HG02610 (cell line): ENCODE measurements at regions not wholly inside any gene's neighbourhood (a gene's known extent, or its start where the extent isn't known, plus 50 kb on each side); places are given as distances from the start of the nearest gene placed in this dataset.

ENCODE experiments used
- ATAC-seq: cut with Tn5 transposase; IDR thresholded peaks from one replicate; pipeline ENCODE4 v1.9.1; 2021; ENCODE audit warnings: mild to moderate bottlenecking, moderate library complexity; ENCODE audit not compliant: unreplicated experiment

- ATAC-seq: no peak
Observed at GRCh38 chr20:57835588-57836455, 126.0 kb upstream of the PMEPA1 start.

GRCh38 chr20:57835074-57835452 lies 125.2 kb upstream of the PMEPA1 start:
- ATAC-seq: no peak

GRCh38 chr20:57834306-57835073 lies 124.7 kb upstream of the PMEPA1 start:
- no peak for ATAC-seq

GRCh38 chr20:57831993-57832585 lies 122.3 kb upstream of the PMEPA1 start:
- ATAC-seq: no peak

DNA sequence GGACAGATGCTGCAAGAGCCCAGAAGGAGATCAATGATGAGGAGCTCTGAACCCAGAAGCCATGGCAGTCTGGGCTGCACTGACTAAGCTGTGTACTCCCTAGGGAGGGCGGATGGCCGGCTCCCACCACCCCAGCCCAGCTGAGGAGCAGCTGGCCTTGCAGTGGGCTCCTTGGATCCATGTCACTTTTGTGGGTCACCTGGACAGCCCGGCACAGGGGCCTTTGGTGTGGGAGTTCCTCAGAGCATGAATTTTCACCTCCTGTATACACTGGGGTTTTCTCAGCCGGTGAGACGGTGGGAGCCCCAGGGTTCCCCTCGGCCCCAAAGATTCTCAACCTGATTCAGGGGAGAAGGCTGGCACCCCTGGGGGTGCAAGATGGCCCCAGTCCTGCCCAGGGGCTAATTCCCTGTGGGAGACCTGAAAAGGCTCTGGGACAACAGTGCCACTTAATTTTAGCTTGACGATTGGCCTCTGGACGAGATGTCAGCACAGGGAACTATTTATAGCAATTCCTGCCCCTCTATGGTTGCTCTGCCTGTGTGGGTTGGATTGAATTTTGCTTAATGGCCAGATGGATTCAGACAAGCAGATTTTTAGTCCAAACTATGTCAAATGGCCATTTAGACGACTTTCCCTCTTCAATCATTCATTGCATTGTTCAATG lies 121.6 kb upstream of the PMEPA1 start:
- no peak for ATAC-seq

GRCh38 chr20:57830515-57830895 lies 120.7 kb upstream of the PMEPA1 start:
- ATAC-seq: no peak

DNA sequence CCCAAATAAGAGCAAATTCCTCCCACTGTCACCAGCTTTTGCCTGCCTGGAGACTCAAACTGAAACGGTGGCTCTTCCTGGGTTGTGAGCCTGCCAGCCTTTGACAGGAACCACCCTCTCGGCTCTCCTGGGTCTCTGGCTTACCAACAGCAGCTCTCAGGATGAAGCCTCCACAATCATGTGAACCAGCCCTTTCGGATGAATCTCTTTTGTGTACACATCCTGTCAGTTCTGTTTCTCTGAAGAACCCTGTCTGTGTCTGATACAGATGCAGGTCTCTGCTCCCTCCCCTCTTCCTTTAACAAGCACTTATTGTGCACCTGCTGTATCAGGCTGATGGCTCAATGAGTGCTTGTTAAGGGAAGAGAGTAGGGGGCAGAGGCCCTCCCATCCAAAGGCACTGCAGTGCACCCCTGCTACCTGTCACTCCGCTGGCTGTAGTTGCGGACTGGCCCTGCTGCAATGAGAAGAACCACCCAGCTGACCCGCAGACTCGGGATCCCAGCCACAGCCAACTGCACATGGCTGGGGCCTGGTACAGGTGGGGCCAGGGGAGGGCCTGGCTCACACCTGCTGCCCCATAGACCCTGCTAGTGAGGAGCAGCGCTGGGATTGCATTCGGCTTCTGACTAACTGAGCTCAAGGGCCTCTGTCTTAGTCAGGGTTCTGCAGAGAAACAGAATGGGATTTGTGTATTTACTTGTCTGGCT lies 120.1 kb upstream of the PMEPA1 start:
- no peak for ATAC-seq

DNA sequence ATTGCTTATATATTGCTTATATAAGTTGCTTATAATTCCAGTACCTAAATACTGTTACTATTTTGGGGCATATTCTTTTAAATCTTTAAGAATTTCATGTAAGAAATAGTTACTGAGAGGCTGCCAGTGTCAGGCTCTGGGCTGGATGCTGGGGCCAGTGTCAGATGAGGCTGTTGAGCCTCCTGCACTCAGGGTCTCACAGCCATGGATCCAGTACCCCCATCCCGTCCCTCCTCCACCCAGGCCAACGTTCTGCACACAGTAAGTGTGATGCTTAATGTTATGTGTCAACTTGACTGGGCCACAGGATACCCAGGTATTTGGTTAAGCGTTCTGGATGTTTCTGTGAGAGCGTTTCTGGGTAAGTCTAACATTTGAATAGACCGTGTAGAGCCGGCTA lies 119.5 kb upstream of the PMEPA1 start:
- ATAC-seq: no peak

DNA sequence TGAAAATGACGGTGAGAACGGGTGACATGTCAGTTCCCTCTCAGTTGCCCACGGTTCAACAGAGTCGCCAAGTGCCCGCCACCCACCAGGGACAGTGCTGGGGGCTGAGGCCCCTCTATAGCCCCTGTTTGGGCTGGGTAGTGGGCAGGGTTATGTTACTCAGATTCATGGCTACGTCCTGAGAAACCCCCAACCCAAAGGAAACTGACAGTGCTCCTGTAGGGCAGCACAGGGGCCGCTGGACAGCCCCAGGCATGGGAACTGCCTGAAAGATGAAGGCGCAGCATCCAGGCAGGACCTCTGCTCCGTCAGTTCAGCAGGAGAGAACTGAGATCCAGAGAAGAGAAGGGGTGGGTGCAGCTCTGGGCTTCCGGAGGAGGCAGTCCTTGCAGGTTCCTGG lies 118.9 kb upstream of the PMEPA1 start:
- ATAC-seq: no peak

DNA sequence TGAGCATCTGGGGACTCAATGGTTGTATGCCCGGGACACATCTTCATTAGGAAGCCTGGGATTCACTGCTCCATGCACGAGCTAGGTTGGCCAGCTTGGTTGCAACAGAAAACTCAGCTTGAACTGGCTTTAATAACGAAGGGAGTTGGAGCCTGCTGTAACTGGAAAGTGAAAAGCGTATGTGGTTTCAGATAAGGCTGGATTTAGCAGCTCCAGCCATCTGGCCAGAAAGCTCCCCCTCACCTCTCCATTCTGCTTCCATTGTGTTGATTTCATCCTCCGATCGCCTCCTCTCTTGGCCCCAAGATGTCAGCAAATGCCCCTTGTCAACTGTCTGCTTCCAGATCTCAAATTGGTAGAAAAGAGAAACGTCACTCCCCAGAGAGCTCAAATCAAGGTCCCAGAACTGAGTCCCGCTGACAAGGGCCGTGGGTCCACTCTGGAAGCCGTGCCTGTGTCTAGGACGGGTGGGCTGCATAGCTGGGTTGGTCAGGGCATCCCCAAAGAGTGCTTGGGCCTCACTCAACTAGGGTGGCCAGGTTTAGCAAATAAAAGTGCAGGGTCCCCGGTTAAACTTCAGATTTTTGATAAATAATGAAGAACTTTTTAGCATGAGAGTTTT lies 117.0 kb upstream of the PMEPA1 start:
- ATAC-seq: no peak

GRCh38 chr20:57824909-57825308 lies 115.1 kb upstream of the PMEPA1 start:
- no peak for ATAC-seq

DNA sequence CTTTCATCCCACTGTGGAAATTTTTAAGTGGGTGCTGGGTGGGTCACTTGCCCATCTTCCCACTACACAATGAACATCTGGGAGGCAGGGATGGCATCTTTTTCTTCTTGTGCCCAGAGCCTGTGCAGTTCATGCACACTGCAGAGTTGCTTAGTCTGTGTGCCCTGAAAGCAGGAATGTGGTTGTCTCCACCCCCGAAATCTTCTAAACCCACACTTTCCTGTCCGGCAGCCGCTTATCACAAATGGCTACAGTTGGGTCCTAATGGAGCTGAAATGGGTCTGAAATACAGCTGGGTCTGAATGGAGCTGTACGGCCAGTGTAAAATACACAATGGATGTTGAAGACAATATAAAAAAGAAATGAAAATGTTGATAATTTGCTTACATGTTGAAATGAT lies 112.1 kb upstream of the PMEPA1 start:
- ATAC-seq: no peak

DNA sequence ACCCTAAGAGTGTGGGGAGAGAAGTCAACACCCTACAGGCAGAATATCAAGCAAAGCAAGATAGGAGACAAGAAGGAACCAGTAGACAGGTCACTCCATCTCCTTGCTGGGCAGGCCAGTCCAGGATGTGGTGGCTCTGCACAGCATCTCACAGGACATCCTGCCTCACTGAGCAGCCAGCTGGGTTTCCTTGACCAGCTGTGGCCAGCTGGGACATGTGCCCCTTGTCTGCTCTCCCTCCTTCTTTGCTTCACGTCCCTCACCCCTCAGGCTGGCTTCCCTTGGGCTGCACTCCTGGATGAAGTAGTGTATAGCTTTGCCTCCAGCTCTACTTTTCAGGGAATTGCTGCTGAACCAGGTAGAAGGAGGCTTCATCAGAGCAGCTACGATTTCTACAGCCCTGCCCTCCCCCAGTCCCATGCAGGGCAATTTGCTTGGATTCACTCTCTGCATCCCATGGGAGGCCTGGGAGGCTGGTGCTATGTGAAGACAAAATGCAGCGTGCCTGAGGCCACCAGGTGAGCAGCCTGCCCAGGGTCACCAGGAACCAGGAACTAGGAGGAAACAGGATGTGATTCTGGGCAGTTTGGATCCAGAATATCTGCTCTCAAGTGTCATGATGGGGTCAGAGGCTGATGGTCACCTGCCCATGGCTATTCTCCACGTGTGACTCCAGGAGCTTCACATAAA lies 110.0 kb upstream of the PMEPA1 start:
- no peak for ATAC-seq

DNA sequence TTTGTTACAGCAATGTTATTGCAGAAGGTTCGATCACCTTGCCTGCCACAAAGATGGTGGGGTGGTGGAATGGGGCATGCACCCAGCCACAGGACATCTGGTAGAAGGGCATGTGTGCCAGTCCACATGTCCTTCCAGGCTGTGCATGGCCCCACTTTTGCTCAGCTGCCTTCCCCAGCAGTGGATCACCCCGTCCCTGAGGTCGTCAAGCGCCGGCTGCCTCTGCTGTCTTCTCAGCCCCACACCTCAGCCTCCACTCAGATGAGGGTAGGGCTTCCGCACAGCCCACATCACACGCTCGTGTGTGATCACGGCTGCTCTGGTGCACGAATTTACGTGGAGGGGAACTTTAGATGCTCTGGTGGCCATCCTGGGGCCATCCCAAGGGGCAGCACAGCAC lies 109.5 kb upstream of the PMEPA1 start:
- no peak for ATAC-seq

DNA sequence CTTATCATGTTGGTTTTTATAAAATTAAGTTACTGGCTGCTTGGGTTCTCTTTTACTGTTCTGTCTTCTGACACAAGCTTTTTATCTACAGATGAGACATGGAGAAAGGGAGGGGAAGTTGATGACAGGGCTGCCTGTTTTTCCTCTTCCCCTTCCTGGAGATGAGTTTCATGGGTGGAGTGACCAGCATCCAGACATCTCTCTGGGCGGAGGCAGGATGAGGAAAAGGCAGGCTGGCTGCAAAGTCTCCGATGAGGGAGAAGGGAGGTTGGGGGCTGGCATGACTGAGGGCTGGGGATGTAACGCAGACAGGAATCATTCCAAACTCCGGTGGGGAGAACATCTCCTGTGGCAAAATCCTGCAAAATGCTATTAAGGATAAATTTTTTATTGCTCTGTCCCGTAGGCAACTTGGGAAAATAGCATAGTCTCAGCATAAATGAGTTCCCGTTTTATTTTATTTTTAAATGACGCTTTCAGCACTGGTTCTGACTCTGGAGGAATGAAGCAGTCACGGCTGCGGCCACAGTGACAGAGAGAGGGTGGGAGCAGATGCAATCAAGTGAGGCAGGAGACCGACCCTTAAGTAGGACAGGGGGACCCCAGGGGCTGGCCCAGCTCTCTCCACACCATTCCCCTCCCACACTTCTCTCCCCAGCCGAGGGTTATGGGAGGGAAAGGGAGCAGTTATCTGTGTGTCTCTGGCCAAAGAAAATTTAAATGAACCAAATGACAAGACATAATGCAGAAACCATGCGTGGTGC lies 108.8 kb upstream of the PMEPA1 start:
- ATAC-seq: no peak

- no peak for ATAC-seq
Observed at GRCh38 chr20:57815405-57815804, 105.6 kb upstream of the PMEPA1 start.

DNA sequence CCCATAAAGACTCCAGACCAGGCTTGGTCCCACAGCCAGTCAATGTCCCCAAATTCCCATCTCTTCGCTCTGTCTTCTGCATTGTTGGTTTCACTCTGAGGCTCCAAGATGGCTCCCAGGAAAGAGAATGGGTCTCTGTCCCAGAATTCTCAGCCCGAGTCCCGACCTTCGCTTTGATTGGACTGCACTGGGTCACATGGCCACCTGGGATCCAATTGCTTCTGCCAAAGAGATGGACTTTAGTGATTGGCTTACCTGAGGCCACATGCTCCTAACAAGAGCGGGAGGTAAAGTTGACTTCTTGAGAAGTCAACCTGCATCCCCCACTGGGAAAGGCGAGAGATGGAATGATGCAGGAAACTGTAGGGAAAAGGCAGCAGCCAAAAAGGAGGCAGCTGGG lies 104.7 kb upstream of the PMEPA1 start:
- no peak for ATAC-seq

GRCh38 chr20:57813509-57814269 lies 103.9 kb upstream of the PMEPA1 start:
- ATAC-seq: no peak
